Brain microvascular endothelial cell (primary cell): ENCODE measurements at regions not wholly inside any gene's neighbourhood (a gene's known extent, or its start where the extent isn't known, plus 50 kb on each side); places are given as distances from the start of the nearest gene placed in this dataset.

Source experiments
- DNase-seq: peaks from one replicate; pipeline ENCODE4 v3.0.0-alpha.2; 2020
- H3K27ac ChIP-seq: fragments of 250-450 bp; sonication (Bioruptor Pico); 2 replicates; pipeline ENCODE4 v1.5.1; 2020; ENCODE audit warnings: mild to moderate bottlenecking, moderate library complexity
- H3K27me3 ChIP-seq: fragments of 250-450 bp; sonication (Bioruptor Pico); replicated peaks from 2 replicates; pipeline ENCODE4 v1.5.1; 2020; ENCODE audit warnings: mild to moderate bottlenecking
- H3K36me3 ChIP-seq: fragments of 250-450 bp; sonication (Bioruptor Pico); replicated peaks from 2 replicates; pipeline ENCODE4 v1.5.1; 2020; ENCODE audit warnings: mild to moderate bottlenecking
- H3K4me3 ChIP-seq: 2 replicates; pipeline ENCODE4 v1.5.1; 2011; ENCODE audit warnings: low read depth, mild to moderate bottlenecking, control low read depth, low read length, moderate library complexity
- in situ Hi-C: cut with HindIII; loops from 2 replicates; pipeline ENCODE4 v1.10.0; 2017; ENCODE audit warnings: low sequenced_read_pairs, low pct_ligation_motif_present
- TF ChIP-seq, protein P1 (sequence below): IDR thresholded peaks from 2 replicates; pipeline ENCODE4 v1.5.1; 2011; ENCODE audit warnings: low read depth, mild to moderate bottlenecking, moderate library complexity, low read length, control low read depth, inconsistent platforms; ENCODE audit errors: missing control alignments

DNA sequence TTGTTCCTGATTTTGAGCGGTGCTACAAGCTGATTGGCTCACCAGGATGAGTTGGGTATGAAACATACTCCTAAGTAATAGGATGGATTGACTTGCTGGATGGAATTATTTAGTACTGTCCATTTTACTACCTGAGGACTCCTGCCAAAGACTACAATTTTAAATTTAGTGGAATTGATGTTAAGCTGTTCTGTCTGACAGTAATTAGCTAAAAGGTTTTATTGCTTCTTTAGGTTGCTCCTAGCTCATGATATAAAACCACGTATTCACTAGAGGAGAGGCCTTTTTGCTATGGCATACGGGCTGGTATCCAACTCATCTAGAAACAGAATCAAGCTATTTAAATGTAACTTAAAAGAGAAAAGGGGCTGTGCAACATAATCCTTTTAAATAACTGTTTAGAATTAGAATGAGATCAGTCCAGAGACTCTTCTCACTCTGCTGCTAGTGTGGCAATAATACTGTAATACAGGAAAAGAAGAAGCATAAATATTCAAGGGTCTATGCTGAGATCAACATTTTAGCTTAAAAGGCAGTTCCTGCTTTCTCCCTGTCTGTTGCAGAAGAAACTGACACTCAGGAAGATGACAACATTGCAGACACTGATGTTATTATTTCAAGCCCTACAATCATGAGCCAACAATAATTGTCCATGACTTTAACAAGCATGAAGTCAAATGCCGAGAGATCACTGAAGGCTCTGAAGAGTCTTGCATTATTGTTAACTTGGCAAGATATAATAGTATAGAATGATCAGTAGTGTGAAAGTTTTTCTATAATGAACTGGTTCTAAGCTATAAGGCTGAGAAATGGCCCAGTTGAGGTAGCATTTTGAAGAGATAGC, 258.7 kb upstream of the ADGRL4 start:
- no peak for DNase-seq
- H3K4me3 ChIP-seq: no peak overlapping the region

DNA sequence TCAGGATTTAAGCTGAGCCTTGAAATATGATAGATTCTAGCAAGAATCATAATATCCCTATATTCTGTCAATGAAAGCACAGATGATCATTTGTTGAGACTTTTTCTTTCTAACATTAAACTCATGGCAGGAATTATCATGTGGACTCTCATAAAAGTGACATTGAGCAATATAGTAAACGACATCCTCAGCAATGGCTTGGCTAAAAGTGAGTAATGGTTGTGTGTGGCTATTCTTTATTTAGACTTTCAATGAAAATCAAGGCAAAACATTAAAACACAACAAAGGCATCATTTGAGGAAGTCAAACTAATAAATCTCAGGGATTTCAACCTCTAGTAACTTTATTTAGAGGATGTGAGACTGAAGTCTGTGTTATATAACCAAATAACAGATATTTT, 257.8 kb upstream of the ADGRL4 start:
- in situ Hi-C loops: no loop called here

More for the DNA sequence above, 258.7 kb upstream of the ADGRL4 start:
- Histone ChIP-seq H3K27ac (no peak overlapping the region), H3K36me3 (no peaks in the 10 kb centered on the region), H3K27me3 (no peaks in the 10 kb centered on the region)
- TF ChIP-seq, protein P1, sequence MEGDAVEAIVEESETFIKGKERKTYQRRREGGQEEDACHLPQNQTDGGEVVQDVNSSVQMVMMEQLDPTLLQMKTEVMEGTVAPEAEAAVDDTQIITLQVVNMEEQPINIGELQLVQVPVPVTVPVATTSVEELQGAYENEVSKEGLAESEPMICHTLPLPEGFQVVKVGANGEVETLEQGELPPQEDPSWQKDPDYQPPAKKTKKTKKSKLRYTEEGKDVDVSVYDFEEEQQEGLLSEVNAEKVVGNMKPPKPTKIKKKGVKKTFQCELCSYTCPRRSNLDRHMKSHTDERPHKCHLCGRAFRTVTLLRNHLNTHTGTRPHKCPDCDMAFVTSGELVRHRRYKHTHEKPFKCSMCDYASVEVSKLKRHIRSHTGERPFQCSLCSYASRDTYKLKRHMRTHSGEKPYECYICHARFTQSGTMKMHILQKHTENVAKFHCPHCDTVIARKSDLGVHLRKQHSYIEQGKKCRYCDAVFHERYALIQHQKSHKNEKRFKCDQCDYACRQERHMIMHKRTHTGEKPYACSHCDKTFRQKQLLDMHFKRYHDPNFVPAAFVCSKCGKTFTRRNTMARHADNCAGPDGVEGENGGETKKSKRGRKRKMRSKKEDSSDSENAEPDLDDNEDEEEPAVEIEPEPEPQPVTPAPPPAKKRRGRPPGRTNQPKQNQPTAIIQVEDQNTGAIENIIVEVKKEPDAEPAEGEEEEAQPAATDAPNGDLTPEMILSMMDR: no peak
- in situ Hi-C loops: no loop called here

DNA sequence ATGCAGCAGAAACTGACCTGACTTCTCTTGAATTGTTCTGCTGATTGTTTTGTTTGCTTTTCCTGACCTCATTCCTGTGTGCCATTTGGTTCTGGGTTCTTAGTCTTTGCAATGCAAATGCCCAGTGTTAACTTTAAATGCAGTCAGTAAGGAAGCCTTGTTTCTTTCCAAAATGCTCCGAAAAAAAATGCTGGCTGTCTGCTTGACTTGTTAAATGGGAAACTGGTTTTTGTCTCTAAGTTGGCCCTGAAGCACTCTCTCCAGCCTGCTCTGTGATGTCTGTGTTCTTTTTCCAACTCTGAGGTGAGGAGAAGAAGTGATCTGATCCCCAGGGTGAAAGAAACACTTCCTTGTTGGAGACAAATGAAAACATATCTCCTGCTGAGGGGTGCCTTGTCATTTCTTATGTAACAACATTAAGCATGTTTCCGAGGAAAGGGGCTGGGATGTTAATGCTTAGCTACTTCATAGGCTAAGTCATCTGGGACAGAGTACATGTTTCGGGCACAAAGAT, 256.3 kb upstream of the ADGRL4 start:
- in situ Hi-C loops: no loop called here
- no peaks in the 10 kb centered on the region for H3K36me3 ChIP-seq
- H3K27ac ChIP-seq: no peak overlapping the region
- no peaks in the 10 kb centered on the region for H3K27me3 ChIP-seq
- no peak for DNase-seq
- TF ChIP-seq, protein P1: no peak
- H3K4me3 ChIP-seq: no peak overlapping the region

More for the DNA sequence above, 257.8 kb upstream of the ADGRL4 start:
- no peak for DNase-seq
- TF ChIP-seq, protein P1: no peak
- Histone ChIP-seq H3K27me3 (no peaks in the 10 kb centered on the region), H3K27ac (no peak overlapping the region), H3K4me3 (no peak overlapping the region), H3K36me3 (no peaks in the 10 kb centered on the region)

DNA sequence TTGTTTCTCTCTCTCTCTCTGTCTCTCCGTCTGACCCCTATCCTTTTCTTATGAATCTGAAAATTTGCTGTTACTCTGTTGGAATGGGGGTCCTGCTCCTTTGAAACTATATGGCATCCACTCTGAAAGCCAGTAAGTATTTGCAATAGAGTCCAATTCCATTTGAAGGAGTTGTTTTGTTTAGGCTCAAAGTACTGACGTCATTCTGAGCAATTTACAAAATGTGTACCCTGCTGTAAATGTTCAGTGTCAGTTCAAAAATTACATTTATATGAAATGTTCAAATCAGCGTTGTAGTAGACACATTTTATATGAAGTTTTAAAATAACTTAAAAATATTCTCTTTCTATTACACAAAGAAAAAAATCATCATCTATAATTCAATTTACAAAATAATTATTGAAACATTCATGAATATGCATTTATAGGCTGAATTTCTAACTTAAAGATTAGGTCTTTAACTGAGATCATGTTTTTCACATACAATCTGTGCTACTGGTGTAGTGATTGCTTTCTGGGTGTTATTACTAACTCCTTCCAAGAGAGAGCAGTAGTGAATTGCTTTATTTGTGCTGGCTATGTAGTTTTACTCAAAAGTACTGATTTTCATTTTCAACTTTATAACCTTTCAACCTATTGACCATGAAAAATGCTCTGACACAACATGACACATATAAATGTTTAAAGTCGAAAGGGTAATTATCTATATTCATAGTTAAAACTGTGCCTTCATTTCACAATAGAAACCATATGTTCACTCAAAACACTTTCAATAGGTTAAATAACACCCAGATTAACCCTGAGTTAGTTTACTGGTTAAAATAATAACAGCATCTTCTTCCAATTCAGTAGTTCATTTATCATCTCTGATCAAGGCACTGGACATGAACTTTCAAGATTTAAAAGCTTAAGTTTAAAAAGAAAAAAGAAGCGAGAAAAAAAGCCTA, 253.1 kb upstream of the ADGRL4 start:
- Histone ChIP-seq H3K27ac (no peak overlapping the region), H3K36me3 (no peaks in the 10 kb centered on the region), H3K4me3 (no peak overlapping the region), H3K27me3 (no peaks in the 10 kb centered on the region)
- TF ChIP-seq, protein P1: peak; percentile 40
- in situ Hi-C loops: no loop called here
- DNase-seq: no peak

DNA sequence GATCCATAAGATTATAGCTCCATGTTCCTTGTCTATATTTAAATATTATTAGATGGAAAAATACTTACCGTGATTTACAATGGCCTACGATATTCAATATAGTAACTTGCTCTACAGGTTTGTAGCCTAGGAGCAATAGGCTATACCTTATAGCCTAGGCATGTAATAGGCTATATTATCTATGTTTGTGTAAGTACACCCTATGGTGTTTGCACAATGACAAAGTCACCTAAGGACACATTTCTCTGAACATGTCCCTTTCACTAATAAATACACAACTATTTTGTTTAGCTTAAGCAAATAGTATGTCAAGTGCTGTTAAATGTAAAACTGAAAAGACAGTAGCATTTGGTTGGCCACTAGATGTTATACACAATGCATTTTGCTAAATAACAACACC, 248.9 kb upstream of the ADGRL4 start:
- in situ Hi-C loops: no loop called here
- Histone ChIP-seq H3K36me3 (no peaks in the 10 kb centered on the region), H3K27ac (no peak overlapping the region), H3K4me3 (no peak overlapping the region), H3K27me3 (no peaks in the 10 kb centered on the region)
- TF ChIP-seq, protein P1: no peak
- DNase-seq: no peak
